Mesodermal cell (in vitro differentiated cells): ENCODE measurements at regions not wholly inside any gene's neighbourhood (a gene's known extent, or its start where the extent isn't known, plus 50 kb on each side); places are given as distances from the start of the nearest gene placed in this dataset.

Source experiments
- H3K27ac ChIP-seq: 2 replicates; pipeline ENCODE4 v1.7.0; 2013; ENCODE audit warnings: mild to moderate bottlenecking, low read depth, low read length, moderate library complexity; ENCODE audit not compliant: severe bottlenecking
- H3K36me3 ChIP-seq: 2 replicates; pipeline ENCODE4 v1.7.1; 2013; ENCODE audit warnings: mild to moderate bottlenecking, low read length, moderate library complexity; ENCODE audit not compliant: control insufficient read depth, insufficient read depth
- H3K4me1 ChIP-seq: one replicate; pipeline ENCODE4 v1.7.1; 2013; ENCODE audit warnings: mild to moderate bottlenecking, low read length; ENCODE audit not compliant: insufficient read depth, control insufficient read depth, poor library complexity, severe bottlenecking
- H3K4me3 ChIP-seq: 2 replicates; pipeline ENCODE4 v1.7.0; 2013; ENCODE audit warnings: low read length, control low read depth, mild to moderate bottlenecking; ENCODE audit not compliant: insufficient read depth, poor library complexity, severe bottlenecking; ENCODE audit errors: extremely low read depth
- H3K9me3 ChIP-seq: 2 replicates; pipeline ENCODE4 v1.7.1; 2013; ENCODE audit warnings: mild to moderate bottlenecking, low read length, moderate library complexity; ENCODE audit not compliant: control insufficient read depth
- WGBS, 2 experiments: methylation state at CpG; one replicate each; pipeline ENCODE4 v1.1.5; 2013; ENCODE audit warnings: missing lambda C conversion rate in 2 of 2; ENCODE audit not compliant: insufficient coverage in 2 of 2; 5-methylcytosine and 5-hydroxymethylcytosine counted together

DNA sequence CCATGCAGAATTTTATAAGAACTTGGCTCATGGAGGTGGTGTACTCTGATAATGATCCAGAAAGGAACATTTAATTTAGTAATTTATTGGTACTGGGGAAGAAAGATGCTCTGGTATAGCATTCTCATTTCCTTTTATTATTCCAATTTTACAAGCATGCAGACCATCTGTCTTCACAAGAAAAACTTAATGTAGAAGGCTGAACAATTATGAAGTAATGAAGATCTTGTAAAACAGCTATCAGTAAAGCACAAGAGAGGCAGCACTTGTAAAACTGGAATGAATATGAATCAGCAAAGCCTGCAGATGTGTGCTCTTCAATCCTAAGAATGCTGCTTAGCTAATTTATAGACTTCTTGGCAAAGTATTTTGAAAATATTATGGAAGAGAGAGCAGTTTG is 300.0 kb downstream of the YTHDC2 start:
- no peaks in the 10 kb centered on the region for H3K4me1 ChIP-seq
- H3K9me3 ChIP-seq, result no peaks in the 10 kb centered on the region
- H3K27ac ChIP-seq, result no peak overlapping the region
- no peaks in the 10 kb centered on the region for H3K36me3 ChIP-seq
- no peak overlapping the region for H3K4me3 ChIP-seq

DNA sequence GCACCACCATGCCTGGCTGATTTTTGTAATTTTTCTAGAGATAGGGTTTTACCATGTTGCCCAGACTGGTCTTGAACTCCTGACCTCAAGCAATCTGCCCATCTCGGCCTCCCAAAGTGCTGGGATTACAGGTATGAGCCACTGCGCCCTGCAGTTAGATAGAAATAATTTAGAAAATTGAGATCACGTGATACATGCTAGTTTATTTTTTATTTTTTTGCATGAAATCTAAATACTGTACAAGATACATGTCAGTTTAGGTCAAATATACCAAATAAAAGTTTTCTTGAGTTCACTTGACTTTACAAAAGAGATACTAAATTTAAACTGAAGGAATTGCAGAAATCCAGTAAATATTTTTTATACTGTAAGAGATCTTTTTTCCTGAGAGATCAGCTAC is 304.2 kb downstream of the YTHDC2 start:
- no peaks in the 10 kb centered on the region for H3K4me1 ChIP-seq
- no CpG with 5 or more reads among the region's 3 CpGs for WGBS, 2 experiments
- no peak overlapping the region for H3K27ac ChIP-seq
- no peaks in the 10 kb centered on the region for H3K36me3 ChIP-seq
- no peaks in the 10 kb centered on the region for H3K9me3 ChIP-seq
- no peak overlapping the region for H3K4me3 ChIP-seq

DNA sequence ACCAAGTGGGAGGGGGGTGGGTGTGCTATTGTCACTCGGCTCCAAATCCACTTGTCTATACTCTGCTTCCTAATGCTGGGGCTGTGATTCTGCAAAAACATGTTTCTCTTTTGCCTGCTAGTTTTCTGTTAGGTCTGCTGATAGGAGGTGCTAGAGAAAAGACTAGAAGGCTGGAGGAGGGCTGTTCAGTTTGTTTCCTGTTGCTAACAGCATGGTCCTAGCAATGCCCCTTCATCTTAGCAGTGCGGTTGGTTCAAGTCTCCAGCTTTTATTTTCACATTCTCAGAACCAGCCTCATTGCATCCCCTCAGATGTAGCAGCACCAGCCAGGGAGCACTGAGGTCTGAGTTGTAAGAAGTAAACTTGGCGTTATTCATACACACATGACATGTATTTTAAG is 310.2 kb downstream of the YTHDC2 start:
- H3K36me3 ChIP-seq, result no peaks in the 10 kb centered on the region
- 100% methylated on average over 1 of the region's 3 CpGs; no CpG with 5 or more reads in 1 of the 2 experiments for whole genome bisulfite sequencing, 2 experiments
- no peaks in the 10 kb centered on the region for H3K9me3 ChIP-seq
- no peak overlapping the region for H3K4me3 ChIP-seq
- H3K27ac ChIP-seq, result no peak overlapping the region
- peaks cover 9% of the 10 kb centered on the region for H3K4me1 ChIP-seq

DNA sequence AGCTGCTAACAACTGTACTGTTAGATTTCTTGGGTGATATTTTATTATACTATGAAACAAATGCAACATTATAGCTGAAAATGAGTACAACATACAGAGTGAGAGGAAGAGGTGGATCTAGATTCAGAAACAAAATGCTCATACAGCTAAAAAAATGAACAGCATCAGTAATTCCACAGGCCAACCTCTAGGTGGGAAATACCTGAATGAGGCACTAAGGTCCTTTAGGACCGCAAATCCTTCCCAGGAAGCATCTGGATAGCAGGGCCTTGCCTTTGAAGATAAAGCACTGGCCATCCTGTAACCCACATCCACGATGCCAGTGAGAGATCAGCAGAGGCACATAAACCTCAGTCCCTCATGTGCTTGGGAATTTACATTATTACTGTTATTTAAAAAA is 310.8 kb downstream of the YTHDC2 start:
- Histone ChIP-seq H3K4me3 (no peak overlapping the region), H3K27ac (no peak overlapping the region), H3K36me3 (no peaks in the 10 kb centered on the region), H3K4me1 (peaks cover 9% of the 10 kb centered on the region), H3K9me3 (no peaks in the 10 kb centered on the region)
- WGBS, 2 experiments, result 78 to 80% methylated on average over 1 of the region's 2 CpGs

DNA sequence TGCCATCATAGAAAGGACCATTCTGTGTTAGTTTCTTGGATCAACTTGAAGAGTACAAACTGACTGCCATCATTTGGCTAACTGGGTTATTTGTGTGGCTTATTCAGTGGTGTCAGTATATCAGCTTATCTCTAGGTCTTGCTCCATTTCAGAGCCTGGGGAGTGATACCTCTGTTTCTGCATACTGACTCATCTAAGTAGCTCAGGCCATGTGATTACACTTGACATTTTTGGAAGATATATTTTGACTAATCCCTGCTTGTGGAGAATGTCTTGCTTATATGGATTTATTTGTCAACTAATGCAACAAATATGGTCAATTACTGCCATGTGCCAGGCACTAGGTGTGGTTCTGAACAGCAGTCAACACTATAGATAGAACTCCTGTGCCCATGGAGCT is 311.7 kb downstream of the YTHDC2 start:
- Histone ChIP-seq H3K9me3 (no peaks in the 10 kb centered on the region), H3K4me1 (peaks cover 9% of the 10 kb centered on the region), H3K36me3 (no peaks in the 10 kb centered on the region), H3K4me3 (no peak overlapping the region), H3K27ac (no peak overlapping the region)

DNA sequence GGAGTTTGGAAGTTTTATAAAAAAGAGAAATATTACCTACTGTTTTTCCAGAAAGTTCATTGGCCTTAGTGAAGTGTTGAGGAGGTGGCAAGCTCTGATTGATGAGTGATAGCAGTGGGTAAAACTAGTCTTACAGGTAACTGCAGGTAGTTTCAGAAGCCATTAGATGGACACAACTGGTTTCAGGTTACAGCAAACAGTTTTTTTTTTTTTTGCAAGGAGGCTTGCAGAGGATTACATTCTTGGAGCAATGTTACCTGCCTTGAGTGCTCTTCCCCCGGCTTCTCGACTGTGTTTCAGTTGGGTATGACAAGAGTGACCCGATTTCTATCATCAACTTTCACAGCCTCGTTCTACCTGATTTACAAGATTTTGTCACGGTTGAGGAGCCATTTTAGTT is 333.4 kb downstream of the YTHDC2 start:
- Histone ChIP-seq H3K4me3 (no peak overlapping the region), H3K27ac (no peak overlapping the region), H3K4me1 (no peaks in the 10 kb centered on the region), H3K36me3 (no peaks in the 10 kb centered on the region), H3K9me3 (no peaks in the 10 kb centered on the region)
- WGBS, 2 experiments, result 65 to 92% methylated on average over 2 of the region's 5 CpGs

DNA sequence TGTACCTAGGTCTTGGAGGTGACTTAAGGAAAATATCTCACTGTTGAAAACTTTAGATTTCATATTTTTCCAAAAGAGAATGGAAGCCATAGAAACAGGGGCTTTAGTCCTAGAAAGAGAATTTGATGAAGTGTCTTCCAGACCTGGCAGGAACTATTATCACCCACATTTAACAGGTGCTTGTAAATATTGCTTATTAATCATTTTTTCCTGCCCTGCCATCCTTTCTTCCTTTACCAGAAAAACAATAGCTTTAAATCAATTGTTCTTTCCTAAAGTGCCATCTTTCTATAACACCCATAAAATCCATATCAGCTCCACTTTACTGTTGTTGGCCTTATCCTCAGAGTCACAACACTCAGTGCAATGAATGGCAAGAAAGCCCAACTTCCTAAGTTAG is 350.9 kb downstream of the YTHDC2 start:
- H3K9me3 ChIP-seq, result no peaks in the 10 kb centered on the region
- H3K4me1 ChIP-seq, result no peaks in the 10 kb centered on the region
- no peak overlapping the region for H3K27ac ChIP-seq
- no peaks in the 10 kb centered on the region for H3K36me3 ChIP-seq
- no peak overlapping the region for H3K4me3 ChIP-seq

DNA sequence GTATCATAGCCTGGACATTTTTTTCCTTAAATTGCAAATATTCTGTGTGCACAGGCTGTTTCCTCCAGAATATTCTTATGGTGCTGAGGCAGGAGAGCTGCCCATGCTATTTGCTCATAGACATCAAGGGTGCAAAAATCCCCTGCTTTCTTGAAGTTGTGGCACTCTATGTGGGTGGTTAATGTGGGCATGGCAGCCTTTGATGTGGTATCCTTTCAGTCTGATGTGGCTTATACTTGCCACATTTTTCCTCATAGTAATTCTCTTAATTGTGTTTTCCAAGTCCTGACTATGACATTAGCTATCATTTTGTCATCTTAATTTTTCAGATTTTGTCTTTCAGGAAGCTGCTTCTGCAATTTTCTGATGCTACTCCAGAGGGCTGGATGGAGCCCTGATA is 353.3 kb downstream of the YTHDC2 start:
- H3K4me3 ChIP-seq, result no peak overlapping the region
- H3K36me3 ChIP-seq, result no peaks in the 10 kb centered on the region
- no peaks in the 10 kb centered on the region for H3K4me1 ChIP-seq
- no peaks in the 10 kb centered on the region for H3K9me3 ChIP-seq
- H3K27ac ChIP-seq, result no peak overlapping the region

DNA sequence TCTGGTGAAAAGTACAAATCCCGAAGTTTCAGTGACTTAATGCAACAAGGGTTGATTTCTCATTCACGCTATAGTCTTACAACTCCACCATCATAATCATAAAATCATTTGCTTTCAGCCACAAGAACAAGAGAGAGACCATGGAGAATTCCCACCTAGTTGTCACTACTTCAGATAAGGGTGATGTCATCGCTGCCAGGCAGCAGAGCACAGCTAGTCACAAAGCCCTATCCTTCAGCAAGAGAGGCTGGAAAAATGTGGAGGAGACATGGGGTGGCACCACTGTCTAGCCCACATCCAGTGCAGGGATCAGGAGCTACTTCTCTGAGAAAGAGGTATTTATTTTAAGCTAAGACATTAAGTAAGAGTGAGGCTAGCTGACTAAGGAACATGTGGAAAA is 356.1 kb downstream of the YTHDC2 start:
- Histone ChIP-seq H3K27ac (no peak overlapping the region), H3K4me1 (no peaks in the 10 kb centered on the region), H3K4me3 (no peak overlapping the region), H3K36me3 (no peaks in the 10 kb centered on the region), H3K9me3 (no peaks in the 10 kb centered on the region)
- WGBS, 2 experiments, result 100% methylated on average over 1 to 2 of the region's 3 CpGs

DNA sequence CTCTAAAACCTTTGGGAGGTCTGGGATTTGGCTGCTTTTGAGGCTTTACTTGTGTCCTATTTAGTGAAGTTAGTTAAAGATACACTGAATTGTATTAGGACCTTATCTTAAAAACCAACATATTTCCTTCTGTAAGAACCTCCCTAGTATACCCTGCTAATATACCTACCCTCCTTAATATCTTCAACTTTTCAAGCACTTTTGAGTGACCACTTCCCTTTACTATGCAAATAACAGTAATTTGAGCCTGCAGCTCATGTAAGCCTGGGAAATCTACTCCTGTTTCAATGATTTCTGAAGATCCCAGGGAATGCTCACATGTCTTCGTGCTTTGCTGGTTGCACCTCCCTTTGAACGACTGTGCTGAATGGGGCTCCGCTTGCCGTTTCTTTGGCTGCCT is 358.5 kb downstream of the YTHDC2 start:
- 81 to 94% methylated on average over 2 to 3 of the region's 4 CpGs for WGBS, 2 experiments
- H3K36me3 ChIP-seq, result no peaks in the 10 kb centered on the region
- H3K27ac ChIP-seq, result no peak overlapping the region
- H3K9me3 ChIP-seq, result no peaks in the 10 kb centered on the region
- H3K4me3 ChIP-seq, result no peak overlapping the region
- no peaks in the 10 kb centered on the region for H3K4me1 ChIP-seq

DNA sequence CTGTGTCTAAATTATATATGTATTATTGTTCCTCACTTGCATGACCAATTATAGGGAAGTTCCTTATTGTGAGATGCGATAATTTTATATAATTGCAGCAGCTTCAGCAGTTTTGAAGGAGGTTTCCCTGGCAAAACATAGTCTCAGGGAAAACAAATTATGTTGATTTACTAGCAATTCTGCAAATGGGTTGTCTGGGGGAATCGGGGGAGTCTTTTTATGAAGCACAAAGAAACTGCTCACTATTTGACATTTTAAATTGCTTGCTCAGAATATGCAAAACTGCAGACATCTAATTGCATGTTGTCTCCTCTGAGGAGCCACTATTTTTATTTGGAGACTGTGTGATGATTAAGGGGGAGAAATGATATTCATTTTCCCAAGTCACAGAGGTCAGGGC is 361.6 kb downstream of the YTHDC2 start:
- Histone ChIP-seq H3K9me3 (no peaks in the 10 kb centered on the region), H3K27ac (no peak overlapping the region), H3K4me1 (no peaks in the 10 kb centered on the region), H3K4me3 (no peak overlapping the region), H3K36me3 (no peaks in the 10 kb centered on the region)
- WGBS, 2 experiments, result 43 to 83% methylated on average over 1 to 2 of the region's 2 CpGs

DNA sequence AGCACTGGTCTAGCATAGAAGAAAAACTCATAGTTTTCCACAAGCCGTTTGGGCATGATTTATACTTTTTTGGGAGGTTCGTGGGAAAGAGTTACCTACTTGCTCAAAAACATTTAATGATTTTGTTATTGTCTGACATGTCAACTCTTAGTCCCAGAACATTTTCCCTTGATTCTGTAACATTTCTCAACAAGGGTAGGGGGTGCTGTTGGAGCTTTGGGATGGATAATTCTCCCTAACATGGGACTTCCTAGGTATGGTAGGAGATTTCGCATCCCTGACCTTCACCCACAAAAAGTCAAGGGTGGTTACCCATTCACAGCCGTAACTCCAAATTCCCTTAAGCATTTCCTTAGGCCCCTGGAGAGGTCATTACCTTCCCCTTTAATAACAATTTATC is 378.0 kb downstream of the YTHDC2 start:
- H3K27ac ChIP-seq, result no peak overlapping the region
- no peaks in the 10 kb centered on the region for H3K9me3 ChIP-seq
- no peaks in the 10 kb centered on the region for H3K4me1 ChIP-seq
- no peak overlapping the region for H3K4me3 ChIP-seq
- WGBS, 2 experiments, result 90 to 100% methylated on average over 1 to 3 of the region's 4 CpGs
- no peaks in the 10 kb centered on the region for H3K36me3 ChIP-seq
